ENCODE measurements at regions not wholly inside any gene's neighbourhood (a gene's known extent, or its start where the extent isn't known, plus 50 kb on each side); places are given as distances from the start of the nearest gene placed in this dataset.

DNA sequence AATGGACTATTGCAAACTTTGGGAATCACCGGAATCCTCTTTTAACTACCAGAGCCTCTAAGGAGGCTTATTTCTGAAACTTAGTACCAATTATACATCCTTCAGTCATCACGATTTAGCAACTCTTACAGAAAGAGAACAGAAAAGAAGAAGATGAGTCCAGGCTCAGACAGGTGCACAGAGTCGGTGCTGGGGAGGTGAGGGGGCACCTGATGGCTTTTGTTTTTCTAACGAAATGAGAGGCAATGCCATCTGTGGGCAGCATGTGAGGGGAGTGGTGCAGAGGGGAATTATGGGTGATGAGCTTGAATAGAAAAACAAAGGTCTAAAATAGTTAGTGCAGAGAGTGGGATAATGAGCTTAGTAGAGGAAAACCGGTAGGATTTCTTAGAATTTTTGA, 522.6 kb downstream of the CMPK2 start:
- DNase-seq (ENCODE audit: low read depth in 2 of 2) = no peak

DNA sequence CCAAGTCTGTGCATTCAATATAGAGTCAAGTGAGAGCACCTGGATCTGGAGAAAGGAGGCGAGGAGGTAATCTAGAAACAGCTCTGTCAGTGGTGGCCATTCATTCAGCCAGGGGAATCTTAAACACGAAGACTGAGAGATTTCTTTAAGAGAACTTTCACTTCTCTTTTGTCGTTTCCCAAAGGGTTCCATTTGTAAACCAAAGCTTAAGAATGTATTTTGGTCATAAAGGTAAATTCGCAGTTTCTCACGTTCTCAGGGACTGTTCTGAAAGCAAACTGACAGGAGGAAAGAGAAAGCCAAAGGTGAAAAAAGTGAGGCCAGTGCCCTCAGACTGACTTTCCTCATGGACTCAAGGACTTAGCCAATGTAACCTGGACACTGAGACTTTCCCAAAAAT, 513.5 kb downstream of the CMPK2 start:
- no peak for DNase-seq (ENCODE audit: low read depth in 2 of 2)

DNA sequence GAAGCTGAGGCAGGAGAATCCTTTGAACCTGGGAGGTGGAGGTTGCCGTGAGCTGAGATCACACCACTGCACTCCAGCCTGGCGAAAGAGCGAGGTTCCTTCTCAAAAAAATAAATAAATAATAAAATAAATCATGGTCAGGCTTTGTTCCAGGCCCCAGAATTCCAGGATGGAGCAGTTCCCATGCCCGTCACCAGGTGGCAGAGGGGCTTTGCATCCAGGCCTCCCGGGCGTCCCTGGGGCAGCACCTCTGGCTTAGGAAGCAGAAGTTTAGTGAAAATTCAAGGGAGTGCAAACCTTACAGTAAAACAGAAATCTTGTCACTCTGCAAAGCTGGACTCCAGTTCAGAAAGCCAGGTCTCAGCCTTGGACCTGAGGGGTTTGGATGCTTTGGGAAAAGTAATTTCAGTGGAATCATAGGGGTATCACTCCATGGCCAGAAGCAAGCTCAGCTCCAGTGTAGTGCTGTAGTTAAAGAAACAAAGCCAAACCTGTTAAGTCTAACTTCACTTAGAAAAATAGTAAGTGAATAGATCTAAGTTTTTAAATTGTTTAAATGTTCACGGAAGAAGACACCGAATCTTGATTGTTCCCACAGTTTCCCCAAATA, 512.7 kb downstream of the CMPK2 start:
- DNase-seq (ENCODE audit: low read depth in 2 of 2) = no peak

DNA sequence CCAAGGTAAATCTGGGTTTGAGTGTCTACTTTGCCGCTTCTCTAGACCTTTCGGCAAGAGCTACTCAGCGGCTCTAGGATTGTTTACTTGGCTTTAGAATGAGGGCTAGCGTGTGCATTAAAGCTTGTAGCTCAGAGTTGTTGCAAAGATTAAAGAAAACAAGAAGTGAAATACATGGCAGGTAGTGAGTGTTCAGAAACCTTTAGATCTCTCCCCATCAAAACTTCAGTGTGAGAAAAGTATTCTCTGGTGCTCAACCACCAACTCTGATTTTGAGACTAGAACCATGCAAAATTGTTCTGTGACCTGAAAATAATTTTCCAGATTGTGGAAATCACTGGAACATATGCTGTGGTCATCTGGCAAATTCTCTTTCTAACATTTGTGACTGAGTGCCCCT, 512.0 kb downstream of the CMPK2 start:
- DNase-seq (ENCODE audit: low read depth in 2 of 2) = no peak

DNA sequence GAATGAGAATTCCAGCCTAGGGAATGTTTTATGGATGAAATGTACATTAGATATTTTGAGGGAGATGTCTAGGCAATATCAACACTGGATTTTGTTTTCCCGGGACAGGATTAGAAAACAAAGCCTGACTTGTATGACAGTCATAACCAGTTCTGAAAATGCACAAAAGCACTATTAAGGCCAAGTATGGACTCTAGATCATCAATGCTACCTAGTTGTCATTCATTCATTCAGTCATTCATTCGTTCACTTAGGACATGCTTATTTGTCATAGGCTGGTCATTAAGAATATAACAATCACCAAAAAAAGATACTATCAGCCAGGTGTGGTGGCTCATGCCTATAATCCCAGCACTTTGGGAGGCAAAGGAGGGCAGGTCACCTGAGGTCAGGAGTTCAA, 511.2 kb downstream of the CMPK2 start:
- DNase-seq (ENCODE audit: low read depth in 2 of 2) = no peak

DNA sequence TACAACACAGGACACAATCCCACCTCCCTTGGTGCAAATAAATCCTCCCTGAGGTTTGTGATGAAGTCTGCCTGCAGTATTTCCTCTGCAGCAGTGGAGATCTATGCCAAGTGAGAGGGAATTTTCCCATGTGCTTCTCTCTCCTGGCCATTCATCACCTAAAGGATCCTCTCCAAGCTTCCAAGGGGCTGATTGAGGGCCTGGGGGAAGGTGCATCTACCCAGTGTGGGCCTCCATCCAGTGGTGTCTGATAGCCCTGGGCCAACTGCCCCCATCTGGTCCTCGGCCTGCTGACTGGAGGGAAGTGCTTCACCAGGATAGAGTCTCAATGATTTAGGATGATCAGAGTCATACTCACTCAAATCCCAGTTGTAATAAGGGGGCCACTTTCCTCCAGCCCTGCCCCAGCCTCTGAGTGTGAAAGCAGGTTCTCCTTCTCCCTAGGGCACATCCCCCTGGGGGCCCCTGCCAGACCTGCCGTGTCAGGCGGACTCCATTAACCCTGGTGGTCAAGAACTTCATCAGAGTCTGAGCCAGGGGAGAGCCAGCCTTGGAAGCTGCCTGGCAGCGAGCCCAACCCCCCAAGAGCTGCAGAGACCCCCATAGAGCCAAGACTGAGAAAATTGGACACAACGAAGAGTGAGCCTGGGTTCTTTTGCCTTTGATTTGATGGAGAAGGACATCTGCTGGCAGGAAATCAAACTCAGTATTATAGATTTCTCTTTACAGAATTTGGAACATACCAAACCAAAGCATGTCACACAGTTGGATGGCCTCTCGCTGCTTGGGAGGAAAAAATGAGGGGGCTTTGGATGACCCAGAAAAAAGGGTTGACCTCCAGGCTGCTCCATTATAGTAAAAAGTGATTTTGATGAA, 509.6 kb downstream of the CMPK2 start:
- DNase-seq (ENCODE audit: low read depth in 2 of 2) = no peak

DNA sequence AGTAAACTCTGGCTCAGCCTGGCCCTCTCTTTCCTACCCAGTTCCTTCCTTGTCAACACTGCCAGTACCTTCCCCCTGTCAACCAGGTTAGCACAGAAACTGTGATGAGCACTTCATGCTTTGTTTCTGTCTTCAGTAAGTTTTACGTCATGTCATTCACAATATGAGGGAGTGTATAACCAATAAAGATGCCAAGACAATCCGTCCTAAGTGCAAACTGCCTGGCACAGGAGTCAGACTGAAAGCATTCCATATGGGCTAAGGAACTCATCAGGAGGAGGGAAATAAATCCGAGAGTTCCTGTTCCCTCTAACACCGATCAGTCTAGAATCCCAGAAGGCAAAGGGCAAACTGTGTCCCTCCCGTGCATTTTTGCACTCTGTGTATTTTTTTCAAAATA, 507.2 kb downstream of the CMPK2 start:
- no peak for DNase-seq (ENCODE audit: low read depth in 2 of 2)

DNA sequence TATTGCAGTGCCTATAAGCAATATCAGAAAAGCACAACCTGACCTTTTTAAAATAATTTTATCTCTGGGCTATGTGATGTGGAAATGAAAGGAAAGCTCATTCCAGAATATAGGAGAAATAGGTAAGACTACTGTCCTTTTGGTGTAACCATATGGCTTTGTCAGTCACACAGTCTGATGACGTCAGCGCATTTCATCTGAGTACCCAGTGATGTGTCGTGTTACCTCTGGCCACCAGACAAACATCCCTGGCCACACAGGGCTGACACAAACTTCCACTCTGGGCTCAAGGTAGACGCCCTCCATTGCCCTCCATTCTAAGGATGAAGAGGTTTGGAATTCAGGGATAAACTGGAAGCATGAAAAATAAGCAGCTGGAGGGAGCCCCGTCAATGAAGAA, 506.7 kb downstream of the CMPK2 start:
- DNase-seq (ENCODE audit: low read depth in 2 of 2) = no peak

DNA sequence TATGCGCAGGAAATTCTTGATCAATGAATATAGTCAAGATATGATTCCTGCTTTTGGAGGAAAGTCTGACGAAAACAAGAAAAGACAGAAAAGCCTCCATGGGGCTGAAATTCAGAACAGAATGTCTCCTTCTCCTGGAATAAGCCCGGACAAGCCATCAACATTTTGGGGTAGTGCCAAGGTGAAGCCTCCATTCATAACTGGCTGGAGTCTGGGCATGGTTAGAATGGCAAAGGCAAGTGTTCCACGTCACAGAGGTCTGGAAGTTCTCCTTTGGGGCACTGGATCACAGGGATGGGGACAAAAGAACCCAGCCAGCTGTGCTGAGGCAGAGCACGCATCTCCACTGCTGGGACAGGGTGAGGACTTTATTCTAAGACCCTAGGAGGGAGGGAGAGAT, 505.7 kb downstream of the CMPK2 start:
- no peak for DNase-seq (ENCODE audit: low read depth in 2 of 2)

DNA sequence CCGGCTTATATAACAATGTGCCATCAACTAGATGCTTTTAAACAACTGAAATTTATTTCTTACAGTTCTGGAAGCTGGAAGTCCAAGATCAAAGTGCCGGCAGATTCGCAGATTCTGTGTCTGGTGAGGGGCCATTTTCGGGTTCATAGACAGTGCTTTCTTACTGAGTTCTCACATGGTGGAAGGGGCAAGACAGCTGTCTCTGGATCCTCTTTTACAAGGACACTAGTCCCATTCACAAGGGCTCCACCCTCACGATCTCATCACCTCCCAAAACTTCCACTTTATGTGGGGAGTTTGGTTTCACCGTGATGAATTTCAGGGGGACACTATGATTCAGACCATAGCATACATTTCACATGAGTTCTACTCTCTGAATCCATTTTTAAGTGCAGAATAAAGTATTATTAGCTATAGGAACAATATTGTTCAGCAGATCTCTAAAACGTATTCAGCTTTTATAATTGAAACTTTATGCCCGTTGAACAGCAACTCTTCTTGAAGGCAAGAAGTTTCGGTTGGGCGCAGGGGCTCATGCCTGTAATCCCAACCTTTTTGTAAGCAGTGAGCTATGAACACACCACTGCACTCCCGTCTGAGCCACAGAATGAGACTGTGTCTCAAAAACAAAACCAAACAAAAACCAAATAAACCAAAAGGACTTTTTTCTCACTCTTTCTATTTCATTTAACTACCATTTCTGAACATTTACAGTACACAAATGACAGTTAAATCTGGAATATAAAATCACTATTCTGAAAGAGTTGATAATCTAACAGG, 502.8 kb downstream of the CMPK2 start:
- no peak for DNase-seq (ENCODE audit: low read depth in 2 of 2)

DNA sequence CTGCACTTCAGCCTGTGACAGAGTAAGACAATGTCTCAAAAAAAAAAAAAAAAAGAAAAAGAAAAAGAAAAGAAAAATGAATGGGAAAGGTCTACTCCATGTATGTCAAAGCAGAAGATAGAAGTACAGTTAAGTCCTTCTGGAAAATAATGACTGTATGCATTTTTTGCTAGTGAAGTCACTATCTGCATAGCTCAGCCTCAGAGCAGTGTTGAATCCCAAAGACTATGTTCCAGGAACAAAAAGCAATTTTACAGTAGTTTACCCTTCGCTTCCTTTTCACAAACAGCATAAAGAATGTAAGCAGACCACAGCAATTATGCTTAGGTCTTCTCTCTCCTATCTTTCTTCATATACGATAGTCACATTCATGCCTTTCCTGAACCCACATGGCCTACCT, 497.4 kb downstream of the CMPK2 start:
- no peak for DNase-seq (ENCODE audit: low read depth in 2 of 2)

DNA sequence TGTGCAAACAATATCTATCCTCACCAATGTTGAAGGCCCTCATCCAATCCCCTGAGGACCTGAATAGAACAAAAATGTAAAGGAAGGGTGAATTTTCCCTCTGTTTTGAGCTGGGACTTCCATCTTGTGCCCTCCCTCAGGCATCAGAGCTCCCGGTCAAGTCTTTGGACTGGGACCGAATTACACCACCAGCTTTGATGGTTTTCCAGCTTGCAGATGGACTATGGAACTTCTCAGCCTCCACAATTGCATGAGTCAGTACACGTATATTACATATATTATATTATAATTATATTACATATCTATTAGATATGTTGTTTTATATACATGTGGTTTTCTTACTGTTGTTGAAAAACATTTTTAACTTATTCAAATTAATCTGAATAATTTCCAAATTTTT, 496.4 kb downstream of the CMPK2 start:
- DNase-seq (ENCODE audit: low read depth in 2 of 2) = no peak

DNA sequence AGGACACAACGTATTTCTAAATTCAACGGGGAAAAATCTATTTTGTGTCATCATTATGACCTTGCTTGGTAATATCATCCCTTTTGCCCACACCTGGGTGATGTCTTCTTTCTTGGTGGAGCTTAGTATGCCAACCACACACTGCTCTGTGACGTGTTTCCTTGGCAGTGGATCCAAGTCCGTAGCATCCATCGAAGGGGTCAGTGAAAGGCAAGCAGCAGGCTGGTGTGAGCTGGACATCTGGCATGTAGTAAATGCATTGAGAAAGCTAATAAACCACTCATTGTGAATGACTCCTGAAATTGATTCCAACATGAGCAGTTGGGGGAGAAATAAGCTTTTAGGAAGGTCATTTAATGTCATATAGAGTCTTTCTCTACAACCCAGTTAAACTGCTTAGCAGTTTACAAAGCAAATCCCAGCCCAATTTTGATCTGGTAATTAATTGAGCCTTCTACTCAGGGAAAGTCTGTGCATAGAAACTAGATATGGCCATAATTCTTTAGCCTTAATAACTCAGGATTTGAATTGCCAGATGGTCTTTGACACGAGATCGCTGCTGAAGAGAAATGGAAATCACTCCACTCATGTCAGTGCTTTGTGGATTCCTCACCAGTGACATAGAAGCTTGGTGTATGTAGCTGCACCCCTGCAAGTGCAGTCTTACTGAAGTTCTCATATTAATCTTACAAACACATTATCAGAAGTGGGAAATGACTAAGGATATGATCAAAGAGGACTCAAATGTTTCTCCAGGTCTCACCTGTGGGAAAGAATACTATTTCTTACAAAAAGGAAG, 494.8 kb downstream of the CMPK2 start:
- no peak for DNase-seq (ENCODE audit: low read depth in 2 of 2)

DNA sequence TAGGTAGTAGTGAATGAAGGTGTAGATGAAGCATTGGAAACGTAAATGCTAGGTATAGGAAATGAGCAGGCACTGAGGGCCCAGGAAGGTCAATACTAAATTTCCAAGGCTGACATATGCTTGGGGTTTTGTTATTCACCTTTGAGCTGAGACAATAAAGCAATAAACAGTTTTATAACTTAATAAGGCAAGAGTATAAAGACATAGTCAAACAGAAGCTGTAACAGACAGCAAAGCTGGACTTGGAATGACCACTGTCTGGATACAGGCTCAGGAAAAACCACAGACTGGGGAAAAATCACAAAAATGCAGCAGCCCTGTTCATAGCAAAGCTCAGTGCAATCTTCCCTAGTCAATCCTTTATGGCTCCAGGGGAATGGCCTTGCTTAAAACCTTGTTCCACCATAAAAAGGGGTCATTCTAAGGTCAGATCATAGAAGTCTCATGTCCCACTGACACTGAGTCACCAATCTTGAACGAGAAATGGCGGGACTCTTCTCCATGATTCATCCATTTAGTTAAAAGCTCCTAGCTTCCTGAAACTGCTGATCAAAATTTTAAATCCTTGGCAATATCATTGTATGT, 493.3 kb downstream of the CMPK2 start:
- no peak for DNase-seq (ENCODE audit: low read depth in 2 of 2)

DNA sequence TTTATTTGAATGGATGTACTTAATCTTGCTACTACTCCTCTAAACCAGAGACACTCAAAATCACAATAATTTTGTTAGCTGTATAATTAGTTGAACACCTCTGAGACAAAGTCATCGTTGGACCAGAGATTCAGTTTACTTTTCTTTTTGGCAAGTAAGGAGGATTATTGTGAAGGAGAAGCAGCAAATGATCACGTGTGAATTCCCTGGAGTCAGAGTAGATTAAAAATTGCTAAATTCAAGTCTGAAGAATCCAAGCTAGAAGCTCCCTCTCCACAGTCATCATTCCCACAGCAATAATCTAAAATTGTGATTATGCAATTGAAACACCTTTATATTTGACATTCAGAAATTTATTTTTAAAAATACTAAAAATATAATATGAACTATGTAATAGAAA, 484.4 kb downstream of the CMPK2 start:
- DNase-seq (ENCODE audit: low read depth in 2 of 2) = no peak

DNA sequence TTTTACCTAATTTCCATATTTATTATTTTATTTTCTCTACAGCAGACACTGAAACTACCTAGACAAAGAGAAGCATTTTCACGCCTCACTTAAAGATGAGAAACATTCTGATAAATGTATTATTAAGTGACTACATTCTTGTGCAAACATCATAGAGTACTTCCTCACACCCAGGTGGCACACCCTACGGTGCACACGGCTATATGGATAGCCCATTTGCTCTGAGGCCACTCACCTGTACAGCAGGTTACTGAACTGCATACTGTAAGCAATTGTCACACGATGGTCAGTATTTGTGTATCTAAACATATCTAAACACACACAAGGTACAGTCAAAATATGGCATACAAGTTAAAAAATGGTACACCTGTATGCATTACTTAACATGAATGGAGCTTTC, 481.4 kb downstream of the CMPK2 start:
- no peak for DNase-seq (ENCODE audit: low read depth in 2 of 2)

DNA sequence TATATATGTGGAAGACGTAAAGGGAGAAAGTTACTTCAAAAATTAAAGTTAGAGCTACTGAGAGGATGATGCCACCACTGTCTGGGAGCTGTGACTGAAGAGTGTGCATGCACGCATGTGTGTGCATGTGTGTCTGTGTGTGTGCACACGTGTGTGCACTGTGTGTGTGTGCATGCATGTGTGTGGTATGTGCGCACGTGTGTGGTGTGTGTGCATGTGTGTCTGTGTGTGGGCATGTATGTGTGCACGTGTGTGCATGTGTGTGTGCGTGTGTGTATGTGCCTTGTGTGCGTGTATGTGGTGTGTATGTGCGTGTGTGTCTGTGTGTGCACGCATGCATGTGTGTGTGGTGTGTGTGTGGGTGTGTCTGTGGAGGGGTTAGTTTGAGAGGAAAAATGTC, 473.4 kb downstream of the CMPK2 start:
- no peak for DNase-seq (ENCODE audit: low read depth in 2 of 2)

DNA sequence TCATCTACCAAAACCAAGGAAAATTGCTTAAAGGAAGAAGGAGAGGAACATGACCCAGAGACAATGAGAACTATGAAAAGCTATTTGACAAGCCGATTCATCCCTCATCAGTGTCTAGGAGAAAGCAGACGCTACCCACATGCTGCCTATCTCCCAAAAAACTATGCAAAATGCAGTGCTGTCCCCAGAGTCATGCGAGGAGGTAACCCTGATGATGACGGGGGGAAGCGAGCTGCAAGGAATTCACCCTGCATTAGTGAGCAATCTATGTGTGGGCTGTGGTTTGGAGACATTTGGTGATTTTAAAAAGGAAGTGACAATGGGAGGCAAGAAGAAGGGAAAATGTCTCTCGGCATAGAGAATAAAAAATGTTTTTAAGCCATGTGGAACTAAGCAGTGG, 472.7 kb downstream of the CMPK2 start:
- DNase-seq (ENCODE audit: low read depth in 2 of 2) = no peak

DNA sequence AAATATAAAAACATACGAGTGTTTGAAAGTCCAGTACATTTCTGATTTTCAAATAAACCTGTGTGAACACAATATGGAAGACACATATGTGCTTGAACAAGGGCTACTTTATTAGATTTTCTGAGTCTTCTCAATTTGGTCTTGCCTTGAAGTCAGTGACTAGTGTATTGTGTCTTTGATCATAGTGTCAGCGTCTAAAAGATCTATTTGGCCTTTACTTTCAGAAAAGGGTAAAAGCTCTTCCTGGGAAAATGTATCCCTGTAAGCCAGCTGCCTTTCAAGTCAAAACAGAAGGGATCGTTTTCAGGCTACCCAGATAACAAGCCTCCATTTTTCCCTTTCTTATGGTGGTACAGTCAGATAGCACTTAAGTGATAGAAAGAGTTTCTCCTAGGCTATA, 471.9 kb downstream of the CMPK2 start:
- no peak for DNase-seq (ENCODE audit: low read depth in 2 of 2)

DNA sequence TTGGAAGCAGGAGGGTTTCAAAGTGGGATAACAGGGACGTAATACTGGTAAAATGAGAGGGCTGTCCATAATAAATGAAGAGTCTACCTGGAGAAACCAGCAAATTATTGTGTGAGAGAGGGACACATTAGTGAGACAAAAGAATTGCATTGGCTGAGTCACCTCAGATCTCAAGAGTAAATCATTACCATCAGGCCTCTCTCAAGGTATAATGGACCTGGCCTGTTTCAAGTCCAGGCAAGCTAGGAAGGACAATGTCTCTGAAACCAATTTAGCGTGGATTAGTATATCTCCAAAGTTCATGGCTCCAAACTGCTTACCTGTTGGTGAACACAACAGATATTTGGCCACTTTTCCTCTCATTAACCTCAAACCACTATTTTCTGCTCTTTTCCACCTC, 471.4 kb downstream of the CMPK2 start:
- no peak for DNase-seq (ENCODE audit: low read depth in 2 of 2)

DNA sequence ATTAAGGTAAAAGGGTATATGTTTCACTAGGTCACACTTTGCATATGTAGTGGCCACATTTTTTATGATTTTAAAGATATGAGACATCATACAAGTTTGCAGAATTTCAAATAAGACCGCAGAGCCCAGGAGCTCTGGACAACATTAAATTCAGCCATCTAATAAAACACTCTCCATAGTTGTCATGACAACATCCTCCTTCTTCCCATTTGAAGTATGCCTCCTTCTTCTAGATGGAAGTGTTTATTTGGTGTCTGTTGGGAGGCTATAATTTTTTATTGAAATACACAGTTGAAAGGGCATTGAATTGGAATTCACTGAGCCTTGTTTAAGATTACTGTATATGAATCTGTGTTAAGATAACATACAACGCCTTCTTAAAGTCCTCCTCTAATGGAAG, 467.3 kb downstream of the CMPK2 start:
- DNase-seq (ENCODE audit: low read depth in 2 of 2) = no peak

Measured in dermis microvascular lymphatic vessel endothelial cell (primary cell).